GM12864 (cell line): ENCODE measurements at regions not wholly inside any gene's neighbourhood (a gene's known extent, or its start where the extent isn't known, plus 50 kb on each side); places are given as distances from the start of the nearest gene placed in this dataset.

ENCODE experiments used
- DNase-seq: peaks from one replicate; pipeline ENCODE4 v3.0.0-alpha.2; 2011; ENCODE audit warnings: low read depth
- H3K4me3 ChIP-seq: 2 replicates; pipeline ENCODE4 v1.5.1; 2011; ENCODE audit warnings: mild to moderate bottlenecking, low read depth, low read length, control low read depth
- CTCF ChIP-seq: IDR thresholded peaks from 2 replicates; pipeline ENCODE4 v1.5.1; 2011; ENCODE audit warnings: low read depth, mild to moderate bottlenecking, moderate library complexity, low read length, control low read depth, inconsistent platforms; ENCODE audit errors: missing control alignments

GRCh38 chr5:4208537-4208936, 612.9 kb downstream of the IRX1 start:
- TF ChIP-seq CTCF = no peak
- H3K4me3 ChIP-seq = no peak overlapping the region
- no peak for DNase-seq

DNA sequence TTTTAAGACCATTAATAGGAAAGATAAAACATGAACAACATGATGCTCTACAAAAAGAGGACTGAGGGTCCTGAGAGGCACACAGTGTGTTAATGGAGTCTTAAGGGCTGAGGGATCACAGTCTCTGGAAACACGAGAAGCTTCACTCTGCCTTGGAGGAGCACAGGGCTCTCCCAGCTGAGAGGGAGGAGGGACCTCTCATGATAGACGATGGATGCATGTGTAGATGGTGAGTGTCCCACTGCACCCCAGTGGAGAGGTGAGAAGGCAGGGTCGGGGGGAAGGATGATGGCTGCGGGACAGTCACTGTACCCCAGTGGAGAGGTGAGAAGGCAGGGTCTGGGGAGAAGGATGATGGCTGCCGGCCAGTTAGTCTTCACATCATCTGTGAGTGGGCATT, 613.4 kb downstream of the IRX1 start:
- no peak for TF ChIP-seq CTCF
- DNase-seq = no peak
- no peak overlapping the region for H3K4me3 ChIP-seq

DNA sequence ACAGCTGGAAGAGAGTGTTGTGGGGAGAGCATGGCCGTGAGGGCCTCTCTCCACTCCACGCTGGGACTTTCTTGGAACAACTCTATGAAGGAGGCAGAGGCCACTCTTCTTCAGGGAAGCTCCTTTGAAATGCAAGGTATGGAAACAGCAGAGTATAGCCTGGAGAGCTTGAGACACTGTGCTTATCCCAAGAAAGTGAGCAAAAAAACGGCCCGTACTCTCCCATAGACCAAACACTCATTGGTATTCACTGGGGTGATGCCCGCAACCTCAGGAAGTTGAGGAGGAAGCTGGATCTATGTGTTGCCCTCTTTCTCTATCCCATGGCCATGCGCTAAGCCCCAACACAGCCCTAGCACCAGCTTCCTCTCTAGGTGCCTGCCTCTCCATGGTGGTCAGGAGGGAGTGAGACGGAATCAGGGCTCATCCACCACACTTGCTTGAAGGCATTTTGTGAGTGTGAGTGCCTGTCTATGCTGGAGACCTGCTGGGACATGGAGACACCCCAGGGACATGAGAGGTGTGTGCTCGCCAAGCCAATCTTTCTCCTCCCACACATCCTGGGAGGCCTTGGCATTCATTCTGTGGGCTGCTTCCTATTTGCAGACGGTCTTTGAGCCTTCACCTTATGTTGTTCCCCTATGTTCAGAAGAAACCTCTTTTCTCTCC, 616.6 kb downstream of the IRX1 start:
- DNase-seq = no peak
- no peak for TF ChIP-seq CTCF
- no peak overlapping the region for H3K4me3 ChIP-seq

DNA sequence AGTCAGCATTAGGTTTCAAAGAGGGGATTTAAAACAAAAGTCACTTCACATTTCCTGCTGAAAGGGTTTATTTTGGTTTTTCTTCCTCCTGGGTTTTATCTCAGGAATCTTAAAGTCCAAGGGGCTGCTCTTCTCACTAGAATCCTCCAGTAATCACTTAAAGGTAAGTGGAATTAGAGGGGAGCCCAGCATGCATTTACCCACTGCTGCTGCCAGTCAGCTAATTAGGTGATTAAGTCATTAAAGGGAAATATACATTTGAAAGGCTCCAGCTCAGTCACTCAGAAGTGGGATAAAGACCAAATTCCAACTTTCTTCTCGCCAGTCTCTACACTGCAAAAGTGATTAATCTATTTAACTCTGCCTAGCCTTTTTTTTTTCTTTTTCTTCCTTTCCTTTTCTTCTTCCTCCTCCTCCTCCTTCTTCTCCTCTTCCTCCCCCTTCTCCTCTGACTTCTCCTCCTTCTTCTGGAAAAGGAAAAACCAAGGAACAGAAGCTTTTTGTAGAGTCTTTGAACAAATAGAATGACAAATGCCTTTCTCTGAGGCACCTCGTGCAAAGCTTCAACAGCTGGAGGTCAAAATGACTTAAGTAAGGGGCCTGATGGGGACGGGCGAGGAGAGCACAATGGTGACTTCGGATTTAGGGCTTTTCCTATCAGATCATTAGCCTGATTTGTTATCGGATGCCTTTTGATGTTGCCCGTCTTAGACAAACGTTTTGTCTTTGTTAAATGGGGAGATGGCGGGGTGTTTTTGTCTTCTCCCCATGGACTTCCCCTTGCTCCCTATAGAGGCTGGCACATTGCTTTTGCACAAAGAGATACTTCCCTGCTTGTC, 617.6 kb downstream of the IRX1 start:
- no peak for DNase-seq
- no peak overlapping the region for H3K4me3 ChIP-seq
- TF ChIP-seq CTCF = no peak

DNA sequence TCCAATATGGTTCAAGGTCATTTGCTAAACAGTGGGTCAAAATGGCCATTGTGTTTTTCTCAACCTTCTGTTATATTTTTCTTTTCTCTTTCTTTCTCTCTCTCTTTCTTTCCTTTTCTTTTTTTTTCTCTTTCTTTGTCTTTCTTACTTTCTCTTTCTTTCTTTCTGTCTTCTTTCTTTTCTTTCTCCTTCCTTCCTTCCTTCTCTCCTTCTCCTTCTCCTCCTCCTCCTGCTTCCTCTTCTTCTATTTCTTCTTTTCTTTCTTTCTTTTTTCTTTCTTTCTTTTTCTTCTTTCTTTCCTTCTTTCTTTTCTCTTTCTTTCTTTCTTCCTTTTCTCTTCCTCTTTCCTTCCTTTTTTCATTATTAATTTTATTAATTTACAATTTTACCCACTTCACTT, 619.5 kb downstream of the IRX1 start:
- TF ChIP-seq CTCF = no peak
- no peak for DNase-seq
- no peak overlapping the region for H3K4me3 ChIP-seq

- H3K4me3 ChIP-seq = no peak overlapping the region
- no peak for DNase-seq
- no peak for TF ChIP-seq CTCF
These were observed 620.5 kb downstream of the IRX1 start for GRCh38 chr5:4216142-4216541.
